Liver (tissue), 3 donors: ENCODE measurements at regions not wholly inside any gene's neighbourhood (a gene's known extent, or its start where the extent isn't known, plus 50 kb on each side); places are given as distances from the start of the nearest gene placed in this dataset.

ENCODE experiments used
- GABPA ChIP-seq, 2 donors: IDR thresholded peaks in 1 of 2; conservative IDR thresholded peaks in 1 of 2; 2 replicates each; pipeline ENCODE4 v1.6.1; 2016; ENCODE audit warnings: antibody characterized with exemption in 2 of 2, mild to moderate bottlenecking in 1 of 2, moderate library complexity in 1 of 2
- TF ChIP-seq, protein P1 (sequence below): IDR thresholded peaks from 2 replicates; pipeline ENCODE4 v1.6.1; 2016; ENCODE audit warnings: antibody characterized with exemption, mild to moderate bottlenecking
- TF ChIP-seq, protein P2 (sequence below): fragments of 150-350 bp; IDR thresholded peaks from 2 replicates; pipeline ENCODE4 v1.5.1; 2017; ENCODE audit warnings: improper control_type of control experiment, low read depth, low read length; ENCODE audit not compliant: missing input control
- donor health status: healthy.
- donor health status: healthy.

DNA sequence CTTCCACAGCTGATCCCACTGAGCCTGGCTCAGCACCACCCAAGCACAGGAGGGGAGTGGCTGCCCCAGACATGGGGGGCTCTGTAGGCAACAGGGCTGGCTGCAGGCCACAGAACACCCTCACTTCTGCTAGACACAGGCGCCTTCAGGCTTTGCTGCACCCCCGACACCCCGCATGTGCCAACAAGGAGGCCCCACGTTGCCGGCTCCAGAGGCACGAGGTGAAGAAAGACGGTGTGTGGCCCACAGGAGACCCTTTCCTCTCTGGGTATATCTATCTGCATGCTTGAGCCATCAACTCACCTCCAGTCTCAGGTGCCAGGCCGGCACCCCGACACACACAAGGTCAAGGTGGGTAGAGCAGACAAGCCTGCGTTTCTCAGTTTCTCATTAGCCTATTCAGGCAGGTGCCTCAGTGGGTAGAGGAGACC lies 158.3 kb downstream of the DLL1 start:
- TF ChIP-seq, protein P1, sequence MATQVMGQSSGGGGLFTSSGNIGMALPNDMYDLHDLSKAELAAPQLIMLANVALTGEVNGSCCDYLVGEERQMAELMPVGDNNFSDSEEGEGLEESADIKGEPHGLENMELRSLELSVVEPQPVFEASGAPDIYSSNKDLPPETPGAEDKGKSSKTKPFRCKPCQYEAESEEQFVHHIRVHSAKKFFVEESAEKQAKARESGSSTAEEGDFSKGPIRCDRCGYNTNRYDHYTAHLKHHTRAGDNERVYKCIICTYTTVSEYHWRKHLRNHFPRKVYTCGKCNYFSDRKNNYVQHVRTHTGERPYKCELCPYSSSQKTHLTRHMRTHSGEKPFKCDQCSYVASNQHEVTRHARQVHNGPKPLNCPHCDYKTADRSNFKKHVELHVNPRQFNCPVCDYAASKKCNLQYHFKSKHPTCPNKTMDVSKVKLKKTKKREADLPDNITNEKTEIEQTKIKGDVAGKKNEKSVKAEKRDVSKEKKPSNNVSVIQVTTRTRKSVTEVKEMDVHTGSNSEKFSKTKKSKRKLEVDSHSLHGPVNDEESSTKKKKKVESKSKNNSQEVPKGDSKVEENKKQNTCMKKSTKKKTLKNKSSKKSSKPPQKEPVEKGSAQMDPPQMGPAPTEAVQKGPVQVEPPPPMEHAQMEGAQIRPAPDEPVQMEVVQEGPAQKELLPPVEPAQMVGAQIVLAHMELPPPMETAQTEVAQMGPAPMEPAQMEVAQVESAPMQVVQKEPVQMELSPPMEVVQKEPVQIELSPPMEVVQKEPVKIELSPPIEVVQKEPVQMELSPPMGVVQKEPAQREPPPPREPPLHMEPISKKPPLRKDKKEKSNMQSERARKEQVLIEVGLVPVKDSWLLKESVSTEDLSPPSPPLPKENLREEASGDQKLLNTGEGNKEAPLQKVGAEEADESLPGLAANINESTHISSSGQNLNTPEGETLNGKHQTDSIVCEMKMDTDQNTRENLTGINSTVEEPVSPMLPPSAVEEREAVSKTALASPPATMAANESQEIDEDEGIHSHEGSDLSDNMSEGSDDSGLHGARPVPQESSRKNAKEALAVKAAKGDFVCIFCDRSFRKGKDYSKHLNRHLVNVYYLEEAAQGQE = no peak
- TF ChIP-seq, protein P2, sequence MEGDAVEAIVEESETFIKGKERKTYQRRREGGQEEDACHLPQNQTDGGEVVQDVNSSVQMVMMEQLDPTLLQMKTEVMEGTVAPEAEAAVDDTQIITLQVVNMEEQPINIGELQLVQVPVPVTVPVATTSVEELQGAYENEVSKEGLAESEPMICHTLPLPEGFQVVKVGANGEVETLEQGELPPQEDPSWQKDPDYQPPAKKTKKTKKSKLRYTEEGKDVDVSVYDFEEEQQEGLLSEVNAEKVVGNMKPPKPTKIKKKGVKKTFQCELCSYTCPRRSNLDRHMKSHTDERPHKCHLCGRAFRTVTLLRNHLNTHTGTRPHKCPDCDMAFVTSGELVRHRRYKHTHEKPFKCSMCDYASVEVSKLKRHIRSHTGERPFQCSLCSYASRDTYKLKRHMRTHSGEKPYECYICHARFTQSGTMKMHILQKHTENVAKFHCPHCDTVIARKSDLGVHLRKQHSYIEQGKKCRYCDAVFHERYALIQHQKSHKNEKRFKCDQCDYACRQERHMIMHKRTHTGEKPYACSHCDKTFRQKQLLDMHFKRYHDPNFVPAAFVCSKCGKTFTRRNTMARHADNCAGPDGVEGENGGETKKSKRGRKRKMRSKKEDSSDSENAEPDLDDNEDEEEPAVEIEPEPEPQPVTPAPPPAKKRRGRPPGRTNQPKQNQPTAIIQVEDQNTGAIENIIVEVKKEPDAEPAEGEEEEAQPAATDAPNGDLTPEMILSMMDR = no peak
- TF ChIP-seq GABPA (IDR thresholded peaks at IDR 0.05 in 1 of 2, conservative IDR thresholded peaks at IDR 0.05 in 1 of 2) = no peak
